CD4-positive, alpha-beta T cell (primary cell): ENCODE measurements at regions not wholly inside any gene's neighbourhood (a gene's known extent, or its start where the extent isn't known, plus 50 kb on each side); places are given as distances from the start of the nearest gene placed in this dataset.

ENCODE experiments used
- ATAC-seq: fragments of 200-7000 bp; cut with Tn5 transposase; one replicate; pipeline ENCODE4 v1.10.0; 2022; ENCODE audit warnings: mild to moderate bottlenecking; ENCODE audit not compliant: poor library complexity
- CTCF ChIA-PET: fragments of 350-600 bp; sonication (Branson Sonifier 250); formaldehyde crosslinking; loops from one replicate; lab custom pipeline; 2021; ENCODE audit warnings: antibody characterized with exemption, inconsistent platforms; lab: Charles Lee
- POLR2A ChIA-PET: fragments of 350-600 bp; sonication (Branson Sonifier 250); formaldehyde crosslinking; loops from one replicate; lab custom pipeline; 2021; ENCODE audit warnings: antibody characterized with exemption, inconsistent platforms; lab: Charles Lee
- DNase-seq, 14 experiments: peaks; one replicate each; pipeline ENCODE4 v3.0.0-alpha.2; 2013 to 2020; ENCODE audit warnings: mixed read lengths in 2 of 14
- H3K27ac ChIP-seq, 2 donors: one replicate each; pipeline versions ENCODE4 v1.5.1 to v1.7.0; 2013; ENCODE audit warnings: low read length in 2 of 2, low read depth in 1 of 2, mild to moderate bottlenecking in 1 of 2
- H3K27me3 ChIP-seq, 2 experiments: 1 replicate in 1 of 2; 2 replicates in 1 of 2; pipeline versions ENCODE4 v1.6.1 to v1.7.0; 2013; ENCODE audit warnings: low read length in 2 of 2, control low read depth in 1 of 2, mild to moderate bottlenecking in 1 of 2, moderate library complexity in 1 of 2; ENCODE audit not compliant: insufficient read depth in 2 of 2, control insufficient read depth in 1 of 2
- H3K36me3 ChIP-seq: one replicate; pipeline ENCODE4 v1.6.1; 2013; ENCODE audit warnings: low read length, control low read depth; ENCODE audit not compliant: insufficient read depth
- H3K4me1 ChIP-seq: one replicate; pipeline ENCODE4 v1.6.1; 2013; ENCODE audit warnings: low read length, control low read depth; ENCODE audit not compliant: insufficient read depth
- H3K4me3 ChIP-seq: one replicate; pipeline ENCODE4 v1.5.1; 2013; ENCODE audit warnings: mild to moderate bottlenecking, low read length, moderate library complexity
- H3K9me3 ChIP-seq, 2 experiments: 1 replicate in 1 of 2; 2 replicates in 1 of 2; pipeline versions ENCODE4 v1.6.1 to v1.7.0; 2013; ENCODE audit warnings: low read length in 2 of 2, mild to moderate bottlenecking in 2 of 2, control low read depth in 1 of 2, moderate library complexity in 1 of 2; ENCODE audit not compliant: control insufficient read depth in 1 of 2, insufficient read depth in 1 of 2
- H3K27ac Mint-ChIP-seq: one replicate; pipeline ENCODE4 v1.8.0; 2020; ENCODE audit warnings: mixed read lengths
- H3K27me3 Mint-ChIP-seq: one replicate; pipeline ENCODE4 v1.8.0; 2021; ENCODE audit warnings: mixed read lengths
- H3K36me3 Mint-ChIP-seq: one replicate; pipeline ENCODE4 v1.8.0; 2021; ENCODE audit warnings: low read depth, mixed read lengths
- H3K4me1 Mint-ChIP-seq: one replicate; pipeline ENCODE4 v1.8.0; 2021; ENCODE audit warnings: low read depth, mixed read lengths
- H3K4me3 Mint-ChIP-seq: one replicate; pipeline ENCODE4 v1.8.0; 2020; ENCODE audit warnings: mild to moderate bottlenecking, mixed read lengths
- H3K9me3 Mint-ChIP-seq: one replicate; pipeline ENCODE4 v1.8.0; 2020; ENCODE audit warnings: mixed read lengths
- CTCF ChIP-seq: fragments of 200-600 bp; IDR thresholded peaks from one replicate; pipeline ENCODE4 v1.8.0; 2022; ENCODE audit warnings: antibody characterized with exemption, mild to moderate bottlenecking
- intact Hi-C, 2 experiments: fragments of 100-400 bp; cut with DNase I in 1 of 2; cut with micrococcal nuclease in 1 of 2; formaldehyde crosslinking; loops; one replicate each; pipeline versions ENCODE4 v1.15.1 to v1.9.0; 2023 to 2025; cut with DNase I, micrococcal nuclease

- CTCF ChIA-PET: no interaction called here
- Histone ChIP-seq H3K9me3 (no peaks in the 10 kb centered on the region), H3K36me3 (no peaks in the 10 kb centered on the region), H3K4me1 (no peaks in the 10 kb centered on the region), H3K27me3 (no peaks in the 10 kb centered on the region), H3K4me3 (no peak overlapping the region), H3K27ac (no peak overlapping the region)
- ATAC-seq: no peak
- no peaks in the 10 kb centered on the region for H3K9me3 Mint-ChIP-seq
- DNase-seq: no peak
- peaks cover 4% of the 10 kb centered on the region for H3K27me3 Mint-ChIP-seq
- no peaks in the 10 kb centered on the region for H3K4me1 Mint-ChIP-seq
- H3K36me3 Mint-ChIP-seq: no peaks in the 10 kb centered on the region
- POLR2A ChIA-PET: no interaction called here
- no peak overlapping the region for H3K4me3 Mint-ChIP-seq
- no peak for TF ChIP-seq CTCF
- H3K27ac Mint-ChIP-seq: no peak overlapping the region
- intact Hi-C loops: no loop called here
Observed at GRCh38 chr7:106781007-106781406, 84.1 kb upstream of the PIK3CG start.

- Histone ChIP-seq H3K27me3 (no peaks in the 10 kb centered on the region), H3K27ac (no peak overlapping the region), H3K36me3 (no peaks in the 10 kb centered on the region), H3K4me1 (no peaks in the 10 kb centered on the region), H3K4me3 (no peak overlapping the region), H3K9me3 (no peaks in the 10 kb centered on the region)
- H3K4me1 Mint-ChIP-seq: no peaks in the 10 kb centered on the region
- POLR2A ChIA-PET: no interaction called here
- TF ChIP-seq CTCF: no peak
- no peak overlapping the region for H3K27ac Mint-ChIP-seq
- CTCF ChIA-PET: no interaction called here
- H3K36me3 Mint-ChIP-seq: no peaks in the 10 kb centered on the region
- ATAC-seq: no peak
- DNase-seq: no peak
- intact Hi-C loops: no loop called here
- H3K4me3 Mint-ChIP-seq: no peak overlapping the region
- no peaks in the 10 kb centered on the region for H3K9me3 Mint-ChIP-seq
- no peaks in the 10 kb centered on the region for H3K27me3 Mint-ChIP-seq
Observed at GRCh38 chr7:106781828-106782544, 83.1 kb upstream of the PIK3CG start.

- no peaks in the 10 kb centered on the region for H3K4me1 Mint-ChIP-seq
- Histone ChIP-seq H3K27ac (no peak overlapping the region), H3K4me1 (no peaks in the 10 kb centered on the region), H3K36me3 (no peaks in the 10 kb centered on the region), H3K9me3 (no peaks in the 10 kb centered on the region), H3K4me3 (no peak overlapping the region), H3K27me3 (no peaks in the 10 kb centered on the region)
- intact Hi-C loops: no loop called here
- H3K36me3 Mint-ChIP-seq: no peaks in the 10 kb centered on the region
- no peak for DNase-seq
- no peak for TF ChIP-seq CTCF
- H3K27ac Mint-ChIP-seq: no peak overlapping the region
- no peak for ATAC-seq
- no peak overlapping the region for H3K4me3 Mint-ChIP-seq
- ChIA-PET POLR2A (no interaction called here), CTCF (no interaction called here)
- H3K27me3 Mint-ChIP-seq: no peaks in the 10 kb centered on the region
- no peaks in the 10 kb centered on the region for H3K9me3 Mint-ChIP-seq
Observed at GRCh38 chr7:106783286-106783685, 81.8 kb upstream of the PIK3CG start.
